SU-DHL-6 (cell line): ENCODE measurements at regions not wholly inside any gene's neighbourhood (a gene's known extent, or its start where the extent isn't known, plus 50 kb on each side); places are given as distances from the start of the nearest gene placed in this dataset.

ENCODE experiments used
- H2AFZ ChIP-seq: fragments of 200-600 bp; sonication (generic); 2 replicates; pipeline ENCODE4 v1.6.1; 2014; ENCODE audit warnings: low read depth, mild to moderate bottlenecking, moderate library complexity, mixed read lengths, antibody characterized with exemption, low read length; ENCODE audit not compliant: severe bottlenecking
- H3F3A ChIP-seq: fragments of 200-600 bp; shearing (Covaris generic); 2 replicates; pipeline ENCODE4 v1.6.0; 2016; ENCODE audit warnings: antibody characterized with exemption, mild to moderate bottlenecking; ENCODE audit not compliant: insufficient read depth
- H3K27ac ChIP-seq: fragments of 200-600 bp; sonication (generic); 2 replicates; pipeline ENCODE4 v1.5.1; 2016; ENCODE audit warnings: low read depth, mild to moderate bottlenecking, low read length, moderate library complexity, mixed read lengths
- H3K27me3 ChIP-seq: fragments of 200-600 bp; sonication (generic), shearing (Covaris generic); 2 replicates; pipeline ENCODE4 v1.6.0; 2014; ENCODE audit warnings: mild to moderate bottlenecking, low read length
- H3K36me3 ChIP-seq: fragments of 200-600 bp; sonication (generic); 2 replicates; pipeline ENCODE4 v1.6.1; 2014; ENCODE audit warnings: mild to moderate bottlenecking, low read length, mixed read lengths
- H3K4me2 ChIP-seq: fragments of 300-600, 200-600 bp; shearing (Covaris generic), sonication (generic); 2 replicates; pipeline ENCODE4 v1.6.0; 2014; ENCODE audit warnings: low read length, low read depth, mild to moderate bottlenecking; ENCODE audit not compliant: poor library complexity, severe bottlenecking
- H3K4me3 ChIP-seq: fragments of 200-600 bp; sonication (generic); 2 replicates; pipeline ENCODE4 v1.5.1; 2014; ENCODE audit warnings: antibody characterized with exemption, low read length, mild to moderate bottlenecking, mixed read lengths; ENCODE audit not compliant: insufficient read depth, poor library complexity, severe bottlenecking
- H3K79me2 ChIP-seq: fragments of 200-600 bp; sonication (generic); 2 replicates; pipeline ENCODE4 v1.6.1; 2014; ENCODE audit warnings: mild to moderate bottlenecking, low read length, moderate library complexity; ENCODE audit not compliant: insufficient read depth
- H3K9ac ChIP-seq: fragments of 200-600 bp; sonication (generic); 2 replicates; pipeline ENCODE4 v1.7.0; 2014; ENCODE audit warnings: mild to moderate bottlenecking, low read length
- H3K9me2 ChIP-seq: fragments of 200-600 bp; sonication (generic); replicated peaks from 2 replicates; pipeline ENCODE4 v1.6.1; 2014; ENCODE audit warnings: low read length; ENCODE audit not compliant: insufficient read depth
- H3K9me3 ChIP-seq: fragments of 200-600 bp; sonication (generic); 2 replicates; pipeline ENCODE4 v1.6.1; 2014; ENCODE audit warnings: low read length, mixed read lengths; ENCODE audit not compliant: insufficient read depth
- H4K20me1 ChIP-seq: fragments of 200-600 bp; sonication (generic); 2 replicates; pipeline ENCODE4 v1.6.1; 2014; ENCODE audit warnings: low read depth, mild to moderate bottlenecking, antibody characterized with exemption, low read length, moderate library complexity, mixed read lengths
- EZH2phosphoT487 ChIP-seq: fragments of 200-600 bp; sonication (generic), shearing (Covaris generic); conservative IDR thresholded peaks from 2 replicates; pipeline ENCODE4 v1.6.1; 2018; ENCODE audit warnings: mild to moderate bottlenecking, antibody characterized with exemption, low read length, moderate library complexity, mixed read lengths
- TF ChIP-seq, protein P1 (sequence below): fragments of 200-600 bp; sonication (generic); IDR thresholded peaks from one replicate; pipeline ENCODE4 v1.5.1; 2017; ENCODE audit warnings: antibody characterized with exemption, mild to moderate bottlenecking, low read length, moderate library complexity; ENCODE audit not compliant: insufficient read depth, poor library complexity, severe bottlenecking

DNA sequence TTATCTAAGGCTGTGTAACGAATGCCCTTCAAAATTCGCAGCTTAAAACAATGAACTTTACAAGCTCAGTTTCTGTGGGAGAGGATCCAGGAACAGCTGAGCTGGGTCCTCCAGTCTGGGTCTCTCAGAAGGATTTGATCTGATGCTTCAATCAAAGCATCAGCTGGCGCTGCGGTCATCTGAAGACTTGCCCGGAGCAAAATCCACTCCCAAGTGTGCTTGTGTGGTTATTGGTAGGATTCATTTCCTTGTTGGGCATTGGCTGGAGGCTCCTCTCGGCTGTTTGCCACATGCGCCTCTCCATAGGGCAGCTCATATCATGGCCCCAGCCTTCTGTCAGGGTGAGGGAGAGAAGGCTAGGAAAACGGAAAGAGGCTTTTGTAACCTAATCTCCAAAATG is 269.3 kb upstream of the CHD6 start:
- H3K4me2 ChIP-seq = no peak overlapping the region
- no peaks in the 10 kb centered on the region for H3K9me2 ChIP-seq
- H3K9ac ChIP-seq = no peak overlapping the region
- H3K27me3 ChIP-seq = no peaks in the 10 kb centered on the region; the same call in 1 of the 2 replicates
- no peaks in the 10 kb centered on the region for H4K20me1 ChIP-seq
- TF ChIP-seq, protein P1, sequence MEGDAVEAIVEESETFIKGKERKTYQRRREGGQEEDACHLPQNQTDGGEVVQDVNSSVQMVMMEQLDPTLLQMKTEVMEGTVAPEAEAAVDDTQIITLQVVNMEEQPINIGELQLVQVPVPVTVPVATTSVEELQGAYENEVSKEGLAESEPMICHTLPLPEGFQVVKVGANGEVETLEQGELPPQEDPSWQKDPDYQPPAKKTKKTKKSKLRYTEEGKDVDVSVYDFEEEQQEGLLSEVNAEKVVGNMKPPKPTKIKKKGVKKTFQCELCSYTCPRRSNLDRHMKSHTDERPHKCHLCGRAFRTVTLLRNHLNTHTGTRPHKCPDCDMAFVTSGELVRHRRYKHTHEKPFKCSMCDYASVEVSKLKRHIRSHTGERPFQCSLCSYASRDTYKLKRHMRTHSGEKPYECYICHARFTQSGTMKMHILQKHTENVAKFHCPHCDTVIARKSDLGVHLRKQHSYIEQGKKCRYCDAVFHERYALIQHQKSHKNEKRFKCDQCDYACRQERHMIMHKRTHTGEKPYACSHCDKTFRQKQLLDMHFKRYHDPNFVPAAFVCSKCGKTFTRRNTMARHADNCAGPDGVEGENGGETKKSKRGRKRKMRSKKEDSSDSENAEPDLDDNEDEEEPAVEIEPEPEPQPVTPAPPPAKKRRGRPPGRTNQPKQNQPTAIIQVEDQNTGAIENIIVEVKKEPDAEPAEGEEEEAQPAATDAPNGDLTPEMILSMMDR = no peak
- TF ChIP-seq EZH2phosphoT487 = no peak
- no peaks in the 10 kb centered on the region for H3K9me3 ChIP-seq
- H3K27ac ChIP-seq = no peak overlapping the region
- H3K4me3 ChIP-seq = no peak overlapping the region
- no peaks in the 10 kb centered on the region for H3F3A ChIP-seq
- no peak overlapping the region for H2AFZ ChIP-seq
- H3K36me3 ChIP-seq = no peaks in the 10 kb centered on the region
- no peaks in the 10 kb centered on the region for H3K79me2 ChIP-seq

DNA sequence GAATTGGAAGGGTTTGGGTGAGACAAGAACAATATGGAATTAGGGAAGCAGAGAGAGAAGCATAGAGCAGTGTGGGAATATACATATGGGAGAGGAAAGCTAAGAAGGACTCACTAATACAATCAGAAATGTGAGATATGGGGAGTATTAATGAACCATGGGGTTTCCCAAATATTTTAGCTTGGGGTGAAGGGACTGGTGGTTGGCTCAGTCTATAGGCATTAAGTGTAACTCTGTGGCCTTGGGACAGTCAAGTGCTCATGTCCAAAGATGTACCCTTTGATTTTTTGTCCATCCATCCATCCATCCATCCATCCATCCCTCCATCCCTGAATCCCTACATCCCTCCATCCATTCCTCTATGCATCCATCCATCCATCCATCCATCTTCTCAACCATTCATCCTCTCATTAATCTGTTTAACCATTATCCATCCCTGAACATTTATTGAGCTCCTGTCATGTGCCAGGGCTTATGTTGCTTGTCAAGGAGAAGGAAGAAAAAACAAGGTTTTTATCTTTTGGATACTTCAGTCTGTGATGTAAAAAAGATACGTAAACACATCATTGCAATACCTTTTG is 263.4 kb upstream of the CHD6 start:
- no peaks in the 10 kb centered on the region; the same call in 1 of the 2 replicates for H3K27me3 ChIP-seq
- no peak overlapping the region for H3K27ac ChIP-seq
- H3K9me3 ChIP-seq = no peaks in the 10 kb centered on the region
- no peaks in the 10 kb centered on the region for H3K9me2 ChIP-seq
- no peaks in the 10 kb centered on the region for H4K20me1 ChIP-seq
- H3K79me2 ChIP-seq = no peaks in the 10 kb centered on the region
- H3K36me3 ChIP-seq = no peaks in the 10 kb centered on the region
- no peak overlapping the region for H3K9ac ChIP-seq
- no peaks in the 10 kb centered on the region for H3F3A ChIP-seq
- no peak overlapping the region for H3K4me2 ChIP-seq
- TF ChIP-seq, protein P1 = no peak
- TF ChIP-seq EZH2phosphoT487 = no peak
- no peak overlapping the region for H2AFZ ChIP-seq
- no peak overlapping the region for H3K4me3 ChIP-seq

DNA sequence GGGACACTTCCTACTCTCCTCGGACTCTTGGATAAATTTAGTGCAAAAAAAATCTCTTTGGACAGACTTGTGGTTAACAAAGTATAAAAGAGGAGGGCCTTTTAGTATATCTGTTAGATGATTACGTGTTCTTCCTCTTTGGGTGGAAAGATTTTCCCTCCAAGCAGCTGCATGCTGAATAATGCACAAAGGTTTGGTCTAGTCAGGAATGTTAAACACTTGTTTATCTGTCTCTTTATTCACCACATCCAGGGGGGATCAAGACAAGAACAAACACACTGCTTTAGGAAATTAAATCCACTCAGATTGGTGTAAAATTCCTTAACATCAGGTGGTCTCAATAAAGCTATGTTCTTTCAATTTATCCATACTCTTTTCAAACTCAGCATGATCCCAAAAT is 260.9 kb upstream of the CHD6 start:
- Histone ChIP-seq H3K9me2 (no peaks in the 10 kb centered on the region), H3F3A (no peaks in the 10 kb centered on the region), H3K27ac (no peak overlapping the region), H3K4me2 (no peak overlapping the region), H2AFZ (no peak overlapping the region), H3K27me3 (no peaks in the 10 kb centered on the region; the same call in 1 of the 2 replicates), H3K9me3 (no peaks in the 10 kb centered on the region), H3K4me3 (no peak overlapping the region), H3K79me2 (no peaks in the 10 kb centered on the region), H3K9ac (no peak overlapping the region), H3K36me3 (no peaks in the 10 kb centered on the region), H4K20me1 (no peaks in the 10 kb centered on the region)
- no peak for TF ChIP-seq EZH2phosphoT487
- TF ChIP-seq, protein P1 = no peak
